HG02763 (cell line): ENCODE measurements at regions not wholly inside any gene's neighbourhood (a gene's known extent, or its start where the extent isn't known, plus 50 kb on each side); places are given as distances from the start of the nearest gene placed in this dataset.
"Not testable (repeated sequence)": the region's sequence is repeated elsewhere in the genome, so short reads cannot be mapped to it uniquely, and the experiment has no call there.

Experiments used
- ATAC-seq: cut with Tn5 transposase; IDR thresholded peaks from one replicate; pipeline ENCODE4 v1.9.1; 2021; ENCODE audit warnings: mild to moderate bottlenecking, moderate library complexity; ENCODE audit not compliant: unreplicated experiment

GRCh38 chr12:131386781-131387180 lies 324.1 kb upstream of the SFSWAP start:
- no peak for ATAC-seq

- no peak for ATAC-seq
Observed at GRCh38 chr12:131387281-131388163, 323.4 kb upstream of the SFSWAP start.

- not testable (repeated sequence) for ATAC-seq
Observed at GRCh38 chr12:131388164-131389053, 322.5 kb upstream of the SFSWAP start.

GRCh38 chr12:131389054-131390013 lies 321.6 kb upstream of the SFSWAP start:
- ATAC-seq = no peak

GRCh38 chr12:131390412-131391334 lies 320.2 kb upstream of the SFSWAP start:
- ATAC-seq = no peak

GRCh38 chr12:131391399-131391798 lies 319.5 kb upstream of the SFSWAP start:
- ATAC-seq = no peak

- ATAC-seq = not testable (repeated sequence)
Observed at GRCh38 chr12:131394752-131395151, 316.1 kb upstream of the SFSWAP start.

- not testable (repeated sequence) for ATAC-seq
Observed at GRCh38 chr12:131395209-131395684, 315.6 kb upstream of the SFSWAP start.

GRCh38 chr12:131395971-131396573 lies 314.8 kb upstream of the SFSWAP start:
- no peak for ATAC-seq

- no peak for ATAC-seq
Observed at GRCh38 chr12:131397493-131398181, 313.3 kb upstream of the SFSWAP start.

- no peak for ATAC-seq
Observed at GRCh38 chr12:131399000-131399399, 311.9 kb upstream of the SFSWAP start.

GRCh38 chr12:131400668-131401294 lies 310.1 kb upstream of the SFSWAP start:
- ATAC-seq = not testable (repeated sequence)

- ATAC-seq = not testable (repeated sequence)
Observed at GRCh38 chr12:131401907-131402633, 308.8 kb upstream of the SFSWAP start.

GRCh38 chr12:131402781-131403396 lies 308.0 kb upstream of the SFSWAP start:
- ATAC-seq = no peak

- ATAC-seq = no peak
Observed at GRCh38 chr12:131403676-131404075, 307.2 kb upstream of the SFSWAP start.

GRCh38 chr12:131404705-131405104 lies 306.2 kb upstream of the SFSWAP start:
- no peak for ATAC-seq
